ENCODE measurements at regions not wholly inside any gene's neighbourhood (a gene's known extent, or its start where the extent isn't known, plus 50 kb on each side); places are given as distances from the start of the nearest gene placed in this dataset.

GRCh38 chr11:69945157-69945556 lies 125.9 kb upstream of the FGF3 start:
- H3K27me3 ChIP-seq: no peaks in the 10 kb centered on the region
- peaks cover under 1% of the 10 kb centered on the region for H3K4me1 ChIP-seq
- H3K9me3 ChIP-seq: no peaks in the 10 kb centered on the region
- ATAC-seq: no peak
- TF ChIP-seq, protein P1, sequence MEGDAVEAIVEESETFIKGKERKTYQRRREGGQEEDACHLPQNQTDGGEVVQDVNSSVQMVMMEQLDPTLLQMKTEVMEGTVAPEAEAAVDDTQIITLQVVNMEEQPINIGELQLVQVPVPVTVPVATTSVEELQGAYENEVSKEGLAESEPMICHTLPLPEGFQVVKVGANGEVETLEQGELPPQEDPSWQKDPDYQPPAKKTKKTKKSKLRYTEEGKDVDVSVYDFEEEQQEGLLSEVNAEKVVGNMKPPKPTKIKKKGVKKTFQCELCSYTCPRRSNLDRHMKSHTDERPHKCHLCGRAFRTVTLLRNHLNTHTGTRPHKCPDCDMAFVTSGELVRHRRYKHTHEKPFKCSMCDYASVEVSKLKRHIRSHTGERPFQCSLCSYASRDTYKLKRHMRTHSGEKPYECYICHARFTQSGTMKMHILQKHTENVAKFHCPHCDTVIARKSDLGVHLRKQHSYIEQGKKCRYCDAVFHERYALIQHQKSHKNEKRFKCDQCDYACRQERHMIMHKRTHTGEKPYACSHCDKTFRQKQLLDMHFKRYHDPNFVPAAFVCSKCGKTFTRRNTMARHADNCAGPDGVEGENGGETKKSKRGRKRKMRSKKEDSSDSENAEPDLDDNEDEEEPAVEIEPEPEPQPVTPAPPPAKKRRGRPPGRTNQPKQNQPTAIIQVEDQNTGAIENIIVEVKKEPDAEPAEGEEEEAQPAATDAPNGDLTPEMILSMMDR (IDR thresholded peaks at IDR 0.05): no peak
- H3K36me3 ChIP-seq: no peaks in the 10 kb centered on the region
- DNase-seq: no peak
- H3K27ac ChIP-seq: no peak overlapping the region
- intact Hi-C loops (cut with DNase I): no loop called here
- H3K4me3 ChIP-seq: no peak overlapping the region

DNA sequence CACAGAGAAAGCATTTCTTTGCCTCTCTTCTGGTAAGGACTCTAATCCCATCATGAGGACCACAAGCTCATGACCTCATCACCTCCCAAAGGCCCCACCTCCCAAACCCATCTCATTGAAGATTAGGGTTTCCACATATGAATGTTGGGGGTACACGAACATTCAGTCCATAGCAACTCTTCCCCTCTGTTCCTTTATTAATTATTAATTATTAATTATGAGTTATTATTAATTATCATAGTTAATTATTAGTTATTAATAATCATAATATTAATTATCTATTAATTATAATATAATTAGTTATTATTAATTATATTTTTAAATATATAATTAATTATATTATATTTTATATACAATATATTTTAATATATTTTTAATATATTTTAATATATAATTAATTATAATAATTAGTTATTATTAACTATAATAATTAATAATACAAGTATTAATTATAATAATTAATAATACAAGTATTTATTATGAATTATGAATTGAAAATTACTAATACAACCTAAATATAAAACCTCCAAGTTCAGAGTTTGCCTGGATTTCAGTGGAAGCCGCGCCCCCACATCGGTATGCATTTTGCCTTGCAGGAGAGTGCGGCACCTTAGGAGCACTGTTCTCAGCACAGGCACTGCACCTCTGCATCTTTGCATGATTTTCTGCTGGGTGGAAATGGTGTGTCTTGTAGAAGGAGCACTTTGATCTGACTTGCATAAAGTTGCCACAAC lies 128.0 kb upstream of the FGF3 start:
- intact Hi-C loops (cut with DNase I): no loop called here
- Histone ChIP-seq H3K27me3 (no peaks in the 10 kb centered on the region), H3K4me1 (no peaks in the 10 kb centered on the region), H3K36me3 (no peaks in the 10 kb centered on the region), H3K9me3 (no peaks in the 10 kb centered on the region), H3K4me3 (no peak overlapping the region), H3K27ac (no peak overlapping the region)
- ATAC-seq (no peak), DNase-seq (peak; percentile 6)
- TF ChIP-seq, protein P1 (IDR thresholded peaks at IDR 0.05): no peak

DNA sequence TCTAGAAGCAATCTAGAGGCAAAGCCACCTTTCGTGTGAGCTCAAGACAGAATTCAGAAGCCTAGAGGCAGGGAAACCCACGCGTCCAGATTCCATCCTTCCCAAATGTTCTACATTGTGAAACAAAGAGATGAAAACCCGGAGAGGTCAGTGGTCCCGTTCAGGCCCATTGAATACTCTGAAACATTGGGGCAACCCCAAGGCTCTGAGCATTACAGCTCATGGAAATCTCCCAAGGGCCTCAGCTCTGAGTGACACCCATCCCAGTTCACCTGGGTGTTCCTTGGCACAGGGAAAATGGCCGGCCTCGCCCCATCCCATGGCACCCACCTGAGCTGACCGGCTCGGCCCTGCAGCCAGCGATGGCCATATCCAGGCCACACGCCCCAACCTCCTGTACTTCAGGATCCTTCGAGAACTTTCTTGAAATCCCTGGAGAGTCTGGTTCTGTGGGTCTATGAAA lies 128.6 kb upstream of the FGF3 start:
- H3K36me3 ChIP-seq: no peaks in the 10 kb centered on the region
- TF ChIP-seq, protein P1 (IDR thresholded peaks at IDR 0.05): no peak
- H3K9me3 ChIP-seq: no peaks in the 10 kb centered on the region
- H3K27ac ChIP-seq: no peak overlapping the region
- H3K27me3 ChIP-seq: no peaks in the 10 kb centered on the region
- intact Hi-C loops (cut with DNase I): no loop called here
- no peaks in the 10 kb centered on the region for H3K4me1 ChIP-seq
- peak; percentile 38 for DNase-seq
- no peak overlapping the region for H3K4me3 ChIP-seq
- ATAC-seq: no peak

GRCh38 chr11:69948256-69949141 lies 129.3 kb upstream of the FGF3 start:
- ATAC-seq (peak; percentile 34), DNase-seq (peak; percentile 62)
- Histone ChIP-seq H3K36me3 (no peaks in the 10 kb centered on the region), H3K27ac (no peak overlapping the region), H3K4me3 (no peak overlapping the region), H3K9me3 (no peaks in the 10 kb centered on the region), H3K27me3 (no peaks in the 10 kb centered on the region), H3K4me1 (no peaks in the 10 kb centered on the region)
- intact Hi-C loops (cut with DNase I): no loop called here
- TF ChIP-seq, protein P1 (IDR thresholded peaks at IDR 0.05): no peak

DNA sequence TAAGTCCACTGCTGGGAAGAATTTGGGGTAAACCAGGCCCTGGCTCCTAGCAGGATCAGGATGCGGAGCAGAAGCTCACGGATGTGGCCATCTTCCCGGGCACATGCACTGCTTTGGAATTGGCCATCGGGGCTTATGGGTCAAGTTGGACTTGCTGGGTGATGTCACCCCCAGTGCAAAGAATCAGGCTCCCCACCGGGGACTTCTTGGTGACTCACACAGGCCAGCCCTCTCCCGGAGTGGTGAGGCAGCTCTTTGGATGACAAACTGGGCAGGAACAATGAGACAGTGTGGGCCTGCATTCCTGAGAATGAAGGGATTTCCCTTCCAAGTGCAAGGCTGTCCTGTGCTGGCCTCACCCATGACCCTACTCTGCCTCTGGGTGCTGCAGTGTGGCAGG lies 128.8 kb upstream of the ANO1 start:
- H3K27me3 ChIP-seq: no peaks in the 10 kb centered on the region
- H3K36me3 ChIP-seq: no peaks in the 10 kb centered on the region
- no peak overlapping the region for H3K4me3 ChIP-seq
- DNase-seq: peak; percentile 38
- H3K4me1 ChIP-seq: no peaks in the 10 kb centered on the region
- no peak overlapping the region for H3K27ac ChIP-seq
- no peaks in the 10 kb centered on the region for H3K9me3 ChIP-seq
- TF ChIP-seq, protein P1 (IDR thresholded peaks at IDR 0.05): no peak
- intact Hi-C loops (cut with DNase I): no loop called here
- ATAC-seq: peak; percentile 13
